LNCaP clone FGC (cell line): ENCODE measurements at regions not wholly inside any gene's neighbourhood (a gene's known extent, or its start where the extent isn't known, plus 50 kb on each side); places are given as distances from the start of the nearest gene placed in this dataset.

Experiments
- DNase-seq: peaks from one replicate; pipeline ENCODE4 v3.0.0-alpha.2; 2011; ENCODE audit warnings: low read depth
- H3K4me3 ChIP-seq: 2 replicates; pipeline ENCODE4 v1.5.1; 2011; ENCODE audit warnings: mild to moderate bottlenecking, low read depth, low read length, control low read depth
- CTCF ChIP-seq: IDR thresholded peaks from 2 replicates; pipeline ENCODE4 v1.5.1; 2012; ENCODE audit warnings: mild to moderate bottlenecking; ENCODE audit not compliant: control insufficient read depth, insufficient read depth; ENCODE audit errors: extremely low read depth

GRCh38 chr5:6825678-6826244, 112.5 kb downstream of the TENT4A start:
- no peak for TF ChIP-seq CTCF
- no peak for DNase-seq
- no peak overlapping the region for H3K4me3 ChIP-seq

- H3K4me3 ChIP-seq: no peak overlapping the region
- no peak for DNase-seq
- TF ChIP-seq CTCF: no peak
These were observed 113.5 kb downstream of the TENT4A start for GRCh38 chr5:6826756-6827155.

GRCh38 chr5:6827526-6828219, 114.4 kb downstream of the TENT4A start:
- no peak for TF ChIP-seq CTCF
- H3K4me3 ChIP-seq: no peak overlapping the region
- DNase-seq: no peak

GRCh38 chr5:6829150-6829784, 116.0 kb downstream of the TENT4A start:
- no peak for TF ChIP-seq CTCF
- no peak for DNase-seq
- no peak overlapping the region for H3K4me3 ChIP-seq

- TF ChIP-seq CTCF: no peak
- no peak for DNase-seq
These were observed 117.5 kb downstream of the TENT4A start for GRCh38 chr5:6830643-6831239.

GRCh38 chr5:6831678-6832671, 118.7 kb downstream of the TENT4A start:
- no peak for DNase-seq
- 0 out of 2 replicates have a peak, but pooled peaks have one; percentile 10 for TF ChIP-seq CTCF
- no peak overlapping the region for H3K4me3 ChIP-seq

More at GRCh38 chr5:6830643-6831239, 117.5 kb downstream of the TENT4A start:
- H3K4me3 ChIP-seq: no peak overlapping the region
